ENCODE measurements at regions not wholly inside any gene's neighbourhood (a gene's known extent, or its start where the extent isn't known, plus 50 kb on each side); places are given as distances from the start of the nearest gene placed in this dataset.

DNA sequence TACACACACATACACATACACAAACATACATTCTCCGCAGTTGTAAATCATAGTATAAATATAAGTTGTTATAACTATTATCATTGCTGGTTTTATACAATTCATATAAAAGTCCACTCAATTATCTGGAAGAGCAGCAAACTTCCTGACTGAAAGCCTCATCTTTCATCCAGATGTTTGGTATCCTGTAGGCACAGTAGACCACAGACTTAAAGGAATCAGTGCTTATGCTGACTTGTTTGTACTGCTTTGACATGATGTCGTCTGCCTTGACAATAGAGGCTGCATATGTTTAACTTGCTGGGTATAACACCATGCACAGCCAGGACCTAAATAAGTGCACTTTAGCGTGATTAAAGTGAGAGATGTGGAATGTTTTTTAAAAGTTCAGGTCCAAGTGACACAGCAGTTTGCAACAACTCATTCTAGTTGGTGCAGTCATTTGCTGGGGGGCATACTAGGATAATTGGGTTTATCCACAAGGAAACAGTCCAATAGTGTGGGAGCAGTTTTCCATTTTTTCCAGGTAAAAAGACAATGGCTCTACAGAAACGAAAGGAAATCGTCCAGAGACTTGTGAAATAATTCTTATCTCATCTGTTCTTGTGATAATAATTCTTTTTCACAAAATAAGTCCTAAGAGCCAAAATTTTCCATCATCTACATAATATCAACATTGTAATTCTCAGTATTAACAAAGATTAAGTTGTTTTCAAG, 110.3 kb upstream of the TSPAN2 start:
- TF ChIP-seq, protein P1, sequence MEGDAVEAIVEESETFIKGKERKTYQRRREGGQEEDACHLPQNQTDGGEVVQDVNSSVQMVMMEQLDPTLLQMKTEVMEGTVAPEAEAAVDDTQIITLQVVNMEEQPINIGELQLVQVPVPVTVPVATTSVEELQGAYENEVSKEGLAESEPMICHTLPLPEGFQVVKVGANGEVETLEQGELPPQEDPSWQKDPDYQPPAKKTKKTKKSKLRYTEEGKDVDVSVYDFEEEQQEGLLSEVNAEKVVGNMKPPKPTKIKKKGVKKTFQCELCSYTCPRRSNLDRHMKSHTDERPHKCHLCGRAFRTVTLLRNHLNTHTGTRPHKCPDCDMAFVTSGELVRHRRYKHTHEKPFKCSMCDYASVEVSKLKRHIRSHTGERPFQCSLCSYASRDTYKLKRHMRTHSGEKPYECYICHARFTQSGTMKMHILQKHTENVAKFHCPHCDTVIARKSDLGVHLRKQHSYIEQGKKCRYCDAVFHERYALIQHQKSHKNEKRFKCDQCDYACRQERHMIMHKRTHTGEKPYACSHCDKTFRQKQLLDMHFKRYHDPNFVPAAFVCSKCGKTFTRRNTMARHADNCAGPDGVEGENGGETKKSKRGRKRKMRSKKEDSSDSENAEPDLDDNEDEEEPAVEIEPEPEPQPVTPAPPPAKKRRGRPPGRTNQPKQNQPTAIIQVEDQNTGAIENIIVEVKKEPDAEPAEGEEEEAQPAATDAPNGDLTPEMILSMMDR (IDR thresholded peaks at IDR 0.05) = no peak
- no peak for TF ChIP-seq POLR2A (IDR thresholded peaks at IDR 0.05)
- TF ChIP-seq POLR2AphosphoS5 (IDR thresholded peaks at IDR 0.05) = no peak
